GM06990 (cell line): ENCODE measurements at regions not wholly inside any gene's neighbourhood (a gene's known extent, or its start where the extent isn't known, plus 50 kb on each side); places are given as distances from the start of the nearest gene placed in this dataset.
"Not testable (repeated sequence)": the region's sequence is repeated elsewhere in the genome, so short reads cannot be mapped to it uniquely, and the experiment has no call there.

ENCODE experiments used
- DNase-seq: peaks from one replicate; pipeline ENCODE4 v3.0.0-alpha.2; 2011; ENCODE audit not compliant: insufficient read length; ENCODE audit errors: extremely low read depth
- H3K27me3 ChIP-seq: replicated peaks from 2 replicates; pipeline ENCODE4 v1.6.0; 2011; ENCODE audit warnings: low read length; ENCODE audit not compliant: control insufficient read depth, insufficient read depth
- H3K36me3 ChIP-seq: 2 replicates; pipeline ENCODE4 v1.5.1; 2011; ENCODE audit warnings: low read length; ENCODE audit not compliant: control insufficient read depth, insufficient read depth
- H3K4me3 ChIP-seq: replicated peaks from 2 replicates; pipeline ENCODE4 v1.5.1; 2011; ENCODE audit warnings: low read depth, mild to moderate bottlenecking, control low read depth, low read length
- CTCF ChIP-seq: IDR thresholded peaks from 2 replicates; pipeline ENCODE4 v1.5.1; 2011; ENCODE audit warnings: low read length, control low read depth, mild to moderate bottlenecking, inconsistent platforms; ENCODE audit not compliant: insufficient read depth, poor library complexity, severe bottlenecking

- no peak for DNase-seq
- Histone ChIP-seq H3K27me3 (no peaks in the 10 kb centered on the region), H3K36me3 (no peaks in the 10 kb centered on the region), H3K4me3 (no peak overlapping the region)
- no peak for TF ChIP-seq CTCF
These were observed 703.7 kb upstream of the PCDH10 start for GRCh38 chr4:132445386-132445785.

GRCh38 chr4:132457987-132458386 lies 691.1 kb upstream of the PCDH10 start:
- H3K4me3 ChIP-seq, DNase-seq, H3K27me3 ChIP-seq, H3K36me3 ChIP-seq: not testable (repeated sequence)

DNA sequence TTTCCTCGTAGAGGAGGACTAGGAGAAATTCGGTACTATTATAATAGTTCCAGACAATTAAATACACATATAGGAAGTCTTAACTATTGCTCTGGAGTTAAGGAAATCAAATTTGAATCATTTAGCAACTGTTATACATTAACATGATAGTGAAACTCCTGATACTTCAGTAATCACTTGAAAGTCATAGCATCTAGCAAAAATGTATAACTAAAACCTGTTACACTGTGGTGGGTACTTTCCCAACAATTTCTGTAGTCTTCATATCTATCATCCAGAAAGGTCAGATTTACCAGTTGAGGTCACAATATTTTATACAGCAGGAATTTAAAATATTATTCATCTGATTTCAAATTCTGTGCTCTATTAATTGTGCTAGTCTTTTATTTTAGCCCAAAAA lies 669.6 kb upstream of the PCDH10 start:
- Histone ChIP-seq H3K36me3 (no peaks in the 10 kb centered on the region), H3K4me3 (no peak overlapping the region), H3K27me3 (no peaks in the 10 kb centered on the region)
- DNase-seq: no peak
- no peak for TF ChIP-seq CTCF

DNA sequence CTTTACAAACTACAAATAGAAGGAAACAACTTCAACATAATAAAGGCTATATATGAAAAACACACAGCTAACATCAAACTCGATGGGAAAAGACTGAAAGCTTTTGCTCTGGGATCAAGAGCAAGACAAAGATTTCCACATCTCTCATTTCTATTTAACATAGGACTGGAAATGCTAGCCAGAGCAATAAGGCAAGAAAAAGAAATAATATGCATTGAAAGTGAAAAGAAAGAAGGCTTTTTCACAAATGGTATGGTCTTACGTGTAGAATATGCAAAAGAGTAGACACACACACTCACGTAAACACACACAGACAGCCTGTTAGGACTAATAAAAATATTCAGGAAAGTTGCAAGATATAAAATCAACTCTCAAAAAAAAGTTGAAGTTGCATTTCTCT lies 660.5 kb upstream of the PCDH10 start:
- H3K4me3 ChIP-seq: no peak overlapping the region
- no peaks in the 10 kb centered on the region for H3K27me3 ChIP-seq
- no peak for TF ChIP-seq CTCF
- no peak for DNase-seq
- no peaks in the 10 kb centered on the region for H3K36me3 ChIP-seq

GRCh38 chr4:132493476-132493875 lies 655.6 kb upstream of the PCDH10 start:
- no peak for TF ChIP-seq CTCF
- Histone ChIP-seq H3K27me3 (no peaks in the 10 kb centered on the region), H3K36me3 (no peaks in the 10 kb centered on the region), H3K4me3 (no peak overlapping the region)
- DNase-seq: no peak

DNA sequence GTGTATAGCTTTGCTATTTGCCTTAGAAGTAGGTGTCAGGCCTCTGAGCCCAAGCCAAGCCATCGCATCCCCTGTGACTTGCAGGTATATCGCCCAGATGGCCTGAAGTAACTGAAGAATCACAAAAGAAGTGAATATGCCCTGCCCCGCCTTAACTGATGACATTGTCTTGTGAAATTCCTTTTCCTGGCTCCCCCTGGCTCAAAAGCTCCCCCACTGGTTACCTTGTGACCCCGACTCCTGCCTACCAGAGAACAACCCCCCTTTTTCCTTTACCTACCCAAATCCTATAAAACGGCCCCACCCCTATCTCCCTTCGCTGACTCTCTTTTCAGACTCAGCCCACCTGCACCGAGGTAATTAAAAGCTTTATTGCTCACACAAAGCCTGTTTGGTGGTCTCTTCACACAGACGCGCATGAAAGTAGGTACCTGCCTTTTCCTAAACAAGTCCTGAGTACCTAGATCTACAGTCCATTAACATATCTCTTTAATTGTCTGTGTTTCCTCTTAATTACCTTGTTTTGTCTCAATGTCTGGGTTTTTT lies 653.8 kb upstream of the PCDH10 start:
- DNase-seq, H3K27me3 ChIP-seq, H3K4me3 ChIP-seq, H3K36me3 ChIP-seq: not testable (repeated sequence)

DNA sequence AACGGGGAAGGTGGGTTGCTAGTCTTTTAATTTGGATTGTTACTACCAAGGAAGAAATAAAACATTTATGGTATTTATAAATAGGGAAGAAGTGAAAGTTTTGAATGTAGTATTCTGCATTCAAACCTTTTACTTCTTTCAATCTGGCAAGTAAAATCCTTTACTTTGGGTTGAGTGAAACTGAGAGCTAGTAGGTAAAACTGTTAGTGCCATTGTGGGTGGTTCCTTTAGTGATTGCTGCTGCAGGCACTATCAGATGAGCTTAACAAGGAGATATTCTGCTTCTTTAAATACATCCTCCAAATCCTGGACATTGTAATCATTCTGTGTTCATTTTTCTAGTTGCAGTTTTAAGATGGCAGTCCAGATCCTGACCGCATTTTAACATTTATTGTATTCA lies 650.9 kb upstream of the PCDH10 start:
- no peak for TF ChIP-seq CTCF
- DNase-seq: no peak
- Histone ChIP-seq H3K27me3 (no peaks in the 10 kb centered on the region), H3K4me3 (no peak overlapping the region), H3K36me3 (no peaks in the 10 kb centered on the region)
